Activated CD8-positive, alpha-beta memory T cell treated with anti-CD3 and anti-CD28 coated beads, Interleukin-2, amount 50 U/mL, for 48 hours (primary cell): ENCODE measurements at regions not wholly inside any gene's neighbourhood (a gene's known extent, or its start where the extent isn't known, plus 50 kb on each side); places are given as distances from the start of the nearest gene placed in this dataset.
"Not testable (repeated sequence)": the region's sequence is repeated elsewhere in the genome, so short reads cannot be mapped to it uniquely, and the experiment has no call there.

Source experiments
- DNase-seq: peaks from one replicate; pipeline ENCODE4 v3.0.0-alpha.2; 2020

- no peak for DNase-seq
These were observed 295.9 kb upstream of the ADGRL4 start for GRCh38 chr1:79302380-79302930.

DNA sequence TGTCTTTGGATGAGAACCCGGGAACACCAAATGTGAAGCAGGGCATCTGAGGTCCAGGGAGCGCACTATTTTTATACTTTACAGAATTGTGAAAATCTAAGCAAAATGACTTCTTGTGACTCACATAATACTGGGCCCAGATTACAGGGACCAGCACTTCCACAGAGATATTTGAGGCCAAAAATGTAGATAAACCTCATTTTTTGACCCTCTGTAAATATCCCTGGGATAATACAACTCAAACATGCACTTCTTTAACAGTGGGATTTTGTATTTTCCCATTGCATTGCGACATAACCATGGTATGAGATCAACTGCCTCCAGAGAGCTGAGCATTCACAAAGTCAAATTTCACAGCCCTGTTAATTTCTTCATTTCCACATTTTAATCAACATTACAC, 289.4 kb upstream of the ADGRL4 start:
- no peak for DNase-seq

GRCh38 chr1:79293611-79294010, 287.1 kb upstream of the ADGRL4 start:
- no peak for DNase-seq

- DNase-seq: no peak
These were observed 284.5 kb upstream of the ADGRL4 start for GRCh38 chr1:79290927-79291474.

DNA sequence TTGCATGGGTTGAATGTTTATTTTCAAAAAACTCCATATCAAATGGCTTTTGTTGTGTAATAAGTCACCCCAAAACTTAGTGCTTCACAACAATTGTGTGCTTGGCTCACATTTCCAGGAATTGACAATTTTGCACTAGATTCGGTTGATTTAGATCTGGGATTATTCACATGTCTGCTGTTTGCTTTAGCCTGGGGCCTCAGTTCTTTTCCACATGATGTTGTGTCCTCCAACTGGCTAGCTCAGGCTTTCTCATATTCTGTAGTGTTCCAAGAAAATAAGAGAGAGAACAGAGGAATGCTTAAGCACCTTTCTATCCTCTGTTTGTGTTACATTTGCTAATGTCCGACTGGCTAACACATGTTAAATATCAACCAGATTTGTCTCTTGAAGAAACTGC, 281.5 kb upstream of the ADGRL4 start:
- DNase-seq: no peak

GRCh38 chr1:79285667-79286066, 279.1 kb upstream of the ADGRL4 start:
- DNase-seq: no peak

DNA sequence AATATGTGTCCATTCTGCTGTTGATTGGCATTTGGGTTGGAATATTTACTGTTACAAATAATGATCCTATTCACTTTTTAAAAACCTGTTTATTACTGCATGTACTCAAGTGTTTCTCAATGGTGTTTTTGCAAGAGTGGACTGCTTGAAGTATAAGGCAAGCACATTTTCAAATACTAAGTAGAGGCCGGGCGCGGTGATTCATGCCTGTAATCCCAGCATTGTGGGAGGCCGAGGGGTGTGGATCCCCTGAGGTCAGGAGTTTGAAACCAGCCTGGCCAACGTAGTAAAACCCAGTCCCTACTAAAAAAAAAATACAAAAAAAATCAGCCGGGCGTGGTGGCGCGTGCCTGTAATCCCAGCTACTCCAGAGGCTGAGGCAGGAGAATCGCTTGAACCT, 276.9 kb upstream of the ADGRL4 start:
- DNase-seq: no peak

GRCh38 chr1:79281442-79281841, 274.9 kb upstream of the ADGRL4 start:
- DNase-seq: no peak

DNA sequence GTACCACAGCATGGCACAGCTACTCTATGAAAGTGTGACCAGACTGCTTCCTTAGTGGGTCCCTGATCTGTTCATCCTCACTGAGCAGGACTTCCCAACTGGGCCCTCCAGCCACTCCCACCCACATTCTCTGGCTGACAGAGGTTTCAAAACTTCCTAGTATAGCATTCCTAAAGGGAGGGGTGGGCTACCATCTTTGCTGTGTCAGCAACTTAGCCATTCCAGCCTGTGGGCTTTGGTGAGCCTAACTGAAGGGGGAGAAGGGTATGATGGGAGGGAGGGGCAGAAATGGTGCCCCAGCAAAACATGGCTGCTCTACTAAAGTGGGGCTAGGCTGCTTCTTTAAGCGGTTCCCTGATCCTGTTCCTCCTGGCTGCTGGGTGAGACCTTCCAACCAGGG, 265.2 kb upstream of the ADGRL4 start:
- no peak for DNase-seq

DNA sequence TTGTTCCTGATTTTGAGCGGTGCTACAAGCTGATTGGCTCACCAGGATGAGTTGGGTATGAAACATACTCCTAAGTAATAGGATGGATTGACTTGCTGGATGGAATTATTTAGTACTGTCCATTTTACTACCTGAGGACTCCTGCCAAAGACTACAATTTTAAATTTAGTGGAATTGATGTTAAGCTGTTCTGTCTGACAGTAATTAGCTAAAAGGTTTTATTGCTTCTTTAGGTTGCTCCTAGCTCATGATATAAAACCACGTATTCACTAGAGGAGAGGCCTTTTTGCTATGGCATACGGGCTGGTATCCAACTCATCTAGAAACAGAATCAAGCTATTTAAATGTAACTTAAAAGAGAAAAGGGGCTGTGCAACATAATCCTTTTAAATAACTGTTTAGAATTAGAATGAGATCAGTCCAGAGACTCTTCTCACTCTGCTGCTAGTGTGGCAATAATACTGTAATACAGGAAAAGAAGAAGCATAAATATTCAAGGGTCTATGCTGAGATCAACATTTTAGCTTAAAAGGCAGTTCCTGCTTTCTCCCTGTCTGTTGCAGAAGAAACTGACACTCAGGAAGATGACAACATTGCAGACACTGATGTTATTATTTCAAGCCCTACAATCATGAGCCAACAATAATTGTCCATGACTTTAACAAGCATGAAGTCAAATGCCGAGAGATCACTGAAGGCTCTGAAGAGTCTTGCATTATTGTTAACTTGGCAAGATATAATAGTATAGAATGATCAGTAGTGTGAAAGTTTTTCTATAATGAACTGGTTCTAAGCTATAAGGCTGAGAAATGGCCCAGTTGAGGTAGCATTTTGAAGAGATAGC, 258.7 kb upstream of the ADGRL4 start:
- DNase-seq: no peak

GRCh38 chr1:79264285-79264684, 257.8 kb upstream of the ADGRL4 start:
- no peak for DNase-seq

DNA sequence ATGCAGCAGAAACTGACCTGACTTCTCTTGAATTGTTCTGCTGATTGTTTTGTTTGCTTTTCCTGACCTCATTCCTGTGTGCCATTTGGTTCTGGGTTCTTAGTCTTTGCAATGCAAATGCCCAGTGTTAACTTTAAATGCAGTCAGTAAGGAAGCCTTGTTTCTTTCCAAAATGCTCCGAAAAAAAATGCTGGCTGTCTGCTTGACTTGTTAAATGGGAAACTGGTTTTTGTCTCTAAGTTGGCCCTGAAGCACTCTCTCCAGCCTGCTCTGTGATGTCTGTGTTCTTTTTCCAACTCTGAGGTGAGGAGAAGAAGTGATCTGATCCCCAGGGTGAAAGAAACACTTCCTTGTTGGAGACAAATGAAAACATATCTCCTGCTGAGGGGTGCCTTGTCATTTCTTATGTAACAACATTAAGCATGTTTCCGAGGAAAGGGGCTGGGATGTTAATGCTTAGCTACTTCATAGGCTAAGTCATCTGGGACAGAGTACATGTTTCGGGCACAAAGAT, 256.3 kb upstream of the ADGRL4 start:
- no peak for DNase-seq

DNA sequence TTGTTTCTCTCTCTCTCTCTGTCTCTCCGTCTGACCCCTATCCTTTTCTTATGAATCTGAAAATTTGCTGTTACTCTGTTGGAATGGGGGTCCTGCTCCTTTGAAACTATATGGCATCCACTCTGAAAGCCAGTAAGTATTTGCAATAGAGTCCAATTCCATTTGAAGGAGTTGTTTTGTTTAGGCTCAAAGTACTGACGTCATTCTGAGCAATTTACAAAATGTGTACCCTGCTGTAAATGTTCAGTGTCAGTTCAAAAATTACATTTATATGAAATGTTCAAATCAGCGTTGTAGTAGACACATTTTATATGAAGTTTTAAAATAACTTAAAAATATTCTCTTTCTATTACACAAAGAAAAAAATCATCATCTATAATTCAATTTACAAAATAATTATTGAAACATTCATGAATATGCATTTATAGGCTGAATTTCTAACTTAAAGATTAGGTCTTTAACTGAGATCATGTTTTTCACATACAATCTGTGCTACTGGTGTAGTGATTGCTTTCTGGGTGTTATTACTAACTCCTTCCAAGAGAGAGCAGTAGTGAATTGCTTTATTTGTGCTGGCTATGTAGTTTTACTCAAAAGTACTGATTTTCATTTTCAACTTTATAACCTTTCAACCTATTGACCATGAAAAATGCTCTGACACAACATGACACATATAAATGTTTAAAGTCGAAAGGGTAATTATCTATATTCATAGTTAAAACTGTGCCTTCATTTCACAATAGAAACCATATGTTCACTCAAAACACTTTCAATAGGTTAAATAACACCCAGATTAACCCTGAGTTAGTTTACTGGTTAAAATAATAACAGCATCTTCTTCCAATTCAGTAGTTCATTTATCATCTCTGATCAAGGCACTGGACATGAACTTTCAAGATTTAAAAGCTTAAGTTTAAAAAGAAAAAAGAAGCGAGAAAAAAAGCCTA, 253.1 kb upstream of the ADGRL4 start:
- no peak for DNase-seq

DNA sequence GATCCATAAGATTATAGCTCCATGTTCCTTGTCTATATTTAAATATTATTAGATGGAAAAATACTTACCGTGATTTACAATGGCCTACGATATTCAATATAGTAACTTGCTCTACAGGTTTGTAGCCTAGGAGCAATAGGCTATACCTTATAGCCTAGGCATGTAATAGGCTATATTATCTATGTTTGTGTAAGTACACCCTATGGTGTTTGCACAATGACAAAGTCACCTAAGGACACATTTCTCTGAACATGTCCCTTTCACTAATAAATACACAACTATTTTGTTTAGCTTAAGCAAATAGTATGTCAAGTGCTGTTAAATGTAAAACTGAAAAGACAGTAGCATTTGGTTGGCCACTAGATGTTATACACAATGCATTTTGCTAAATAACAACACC, 248.9 kb upstream of the ADGRL4 start:
- DNase-seq: no peak

- DNase-seq: no peak
These were observed 246.1 kb upstream of the ADGRL4 start for GRCh38 chr1:79252598-79252997.

DNA sequence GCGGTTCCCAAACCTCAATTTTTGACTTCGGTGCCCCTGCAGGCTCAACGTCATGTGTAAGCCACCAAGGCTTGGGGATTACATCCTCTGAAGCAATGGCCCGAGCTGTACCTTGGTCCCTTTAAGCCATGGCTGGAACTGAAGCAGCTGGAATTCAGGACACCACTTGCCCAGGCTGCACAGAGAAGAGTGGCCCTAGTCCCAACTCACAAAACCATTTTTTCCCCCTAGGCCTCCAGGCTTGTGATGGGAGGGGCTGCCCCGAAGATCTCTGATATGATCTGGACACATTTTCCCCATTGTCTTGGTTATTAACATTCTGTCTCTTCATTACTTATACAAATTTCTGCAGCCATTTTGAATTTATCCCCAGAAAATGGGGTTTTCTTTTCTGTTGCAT, 233.3 kb upstream of the ADGRL4 start:
- DNase-seq: no peak

GRCh38 chr1:79235301-79236002, 228.9 kb upstream of the ADGRL4 start:
- DNase-seq: no peak

GRCh38 chr1:79232818-79233217, 226.3 kb upstream of the ADGRL4 start:
- DNase-seq: no peak

DNA sequence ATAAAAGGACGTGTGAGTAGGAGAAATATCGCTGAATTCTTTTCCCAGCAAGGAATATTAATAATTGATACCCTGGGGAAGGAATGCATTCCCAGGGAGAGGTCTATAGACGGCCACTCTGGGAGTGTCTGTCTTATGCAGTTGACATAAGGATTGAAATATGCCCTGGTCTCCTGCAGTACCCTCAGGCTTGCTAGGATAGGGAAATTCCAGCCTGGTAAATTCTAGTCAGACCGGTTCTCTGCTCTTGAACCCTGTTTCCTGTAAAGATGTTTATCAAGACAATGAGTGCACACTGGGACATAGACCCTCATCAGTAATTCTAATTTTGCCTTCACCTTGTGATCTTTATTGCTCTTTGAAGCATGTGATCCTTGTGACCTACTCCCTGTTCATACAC, 224.2 kb upstream of the ADGRL4 start:
- not testable (repeated sequence) for DNase-seq

DNA sequence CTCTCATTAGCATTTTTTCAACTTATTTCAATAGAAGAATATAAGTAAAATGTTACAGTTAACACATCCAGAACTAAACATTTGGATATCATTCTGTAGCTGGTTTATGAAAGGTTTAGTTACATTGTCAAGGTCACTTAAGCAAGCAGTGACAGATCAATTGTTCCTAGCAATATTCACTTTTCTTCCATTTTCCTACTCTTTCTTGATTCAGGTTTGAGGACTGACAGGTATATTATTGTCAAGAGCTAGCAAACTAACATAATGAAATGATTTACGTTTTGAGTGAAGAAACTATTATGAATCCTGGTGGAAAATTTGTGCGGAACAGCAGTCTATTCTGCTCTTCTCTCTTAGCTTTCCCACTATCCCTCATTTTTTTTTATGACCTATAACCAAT, 220.4 kb upstream of the ADGRL4 start:
- no peak for DNase-seq

GRCh38 chr1:79224537-79224936, 218.0 kb upstream of the ADGRL4 start:
- no peak for DNase-seq

- no peak for DNase-seq
These were observed 214.0 kb upstream of the ADGRL4 start for GRCh38 chr1:79220509-79220908.

- no peak for DNase-seq
These were observed 208.8 kb upstream of the ADGRL4 start for GRCh38 chr1:79215311-79215710.
